ENCODE measurements at regions not wholly inside any gene's neighbourhood (a gene's known extent, or its start where the extent isn't known, plus 50 kb on each side); places are given as distances from the start of the nearest gene placed in this dataset.

DNA sequence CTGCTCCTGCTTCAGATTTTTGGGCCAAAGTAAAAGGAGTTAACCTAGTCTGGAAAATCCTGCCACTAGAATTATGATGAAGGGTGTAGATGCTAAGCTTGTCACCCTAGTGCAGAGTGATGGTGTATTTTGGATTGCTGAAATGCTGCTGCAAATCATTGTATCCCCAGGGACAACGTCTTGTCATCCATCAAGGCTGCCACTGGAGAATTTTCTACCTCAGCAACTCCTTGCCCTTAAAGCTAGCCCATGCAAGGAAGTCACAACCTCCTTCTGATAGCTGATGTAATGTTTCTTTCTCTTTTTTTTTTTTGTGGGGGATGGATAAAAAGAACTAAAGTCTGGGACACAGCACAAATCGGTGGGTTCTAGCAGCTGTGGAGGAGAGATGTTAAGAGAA is 139.4 kb upstream of the FRMD6 start:
- no peak for DNase-seq (ENCODE audit: low spot score)

DNA sequence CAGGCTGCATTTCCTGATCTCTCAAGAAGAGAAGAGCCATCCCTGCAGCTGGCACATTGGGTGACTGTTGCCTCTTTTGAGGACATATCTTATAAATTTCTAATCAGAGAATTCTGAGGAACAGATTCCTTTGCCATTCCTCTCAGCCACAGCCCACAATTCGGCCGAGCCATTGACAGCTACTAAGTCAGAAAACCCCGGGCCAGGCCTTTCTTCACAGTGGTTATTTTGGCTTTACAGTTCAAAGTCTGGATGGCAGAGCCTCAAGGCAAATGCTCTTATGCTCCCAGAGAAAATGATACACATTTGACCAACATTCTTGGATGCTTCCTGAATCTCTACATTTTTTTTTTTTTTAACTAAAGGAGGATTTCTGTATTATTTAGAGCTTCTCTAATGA is 138.4 kb upstream of the FRMD6 start:
- DNase-seq (ENCODE audit: low spot score), result no peak

DNA sequence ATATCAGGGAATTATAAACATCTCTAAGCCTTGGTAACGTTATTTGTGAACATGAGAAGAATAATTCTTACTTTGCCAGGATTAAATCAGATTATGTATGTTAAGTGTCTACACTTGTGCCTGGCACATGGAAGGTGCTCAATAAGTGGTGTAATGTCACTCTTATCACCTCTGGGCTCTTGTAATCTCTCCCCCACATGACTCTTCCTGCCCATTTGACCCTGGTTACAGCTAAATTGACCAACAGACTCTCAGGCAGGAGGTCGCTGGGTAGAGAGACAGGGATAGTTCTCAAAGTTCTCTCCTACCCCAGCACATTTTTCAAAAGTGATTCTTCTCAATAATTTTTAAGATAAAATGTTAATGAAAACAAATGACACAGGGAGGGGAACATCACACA is 137.8 kb upstream of the FRMD6 start:
- no peak for DNase-seq (ENCODE audit: low spot score)

DNA sequence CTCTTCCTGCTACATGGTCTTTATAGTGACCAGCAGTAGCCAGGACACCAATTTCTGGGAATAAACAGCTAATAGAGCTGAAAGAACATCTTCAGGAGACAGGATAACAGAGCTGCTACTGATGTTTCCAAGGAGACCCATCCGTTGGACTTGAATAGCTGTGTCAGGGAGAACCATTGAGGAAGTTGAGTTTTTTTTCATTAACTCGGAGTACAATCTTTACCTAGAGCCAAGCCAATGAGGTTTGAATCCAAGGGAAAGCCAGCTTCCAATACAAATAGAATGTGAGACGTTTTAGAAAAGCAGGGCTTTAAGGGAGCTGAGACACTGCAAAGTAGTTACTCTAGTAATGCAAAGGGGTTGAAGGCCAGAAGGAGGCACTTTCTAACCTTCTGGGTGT is 136.1 kb upstream of the FRMD6 start:
- DNase-seq (ENCODE audit: low spot score), result no peak

DNA sequence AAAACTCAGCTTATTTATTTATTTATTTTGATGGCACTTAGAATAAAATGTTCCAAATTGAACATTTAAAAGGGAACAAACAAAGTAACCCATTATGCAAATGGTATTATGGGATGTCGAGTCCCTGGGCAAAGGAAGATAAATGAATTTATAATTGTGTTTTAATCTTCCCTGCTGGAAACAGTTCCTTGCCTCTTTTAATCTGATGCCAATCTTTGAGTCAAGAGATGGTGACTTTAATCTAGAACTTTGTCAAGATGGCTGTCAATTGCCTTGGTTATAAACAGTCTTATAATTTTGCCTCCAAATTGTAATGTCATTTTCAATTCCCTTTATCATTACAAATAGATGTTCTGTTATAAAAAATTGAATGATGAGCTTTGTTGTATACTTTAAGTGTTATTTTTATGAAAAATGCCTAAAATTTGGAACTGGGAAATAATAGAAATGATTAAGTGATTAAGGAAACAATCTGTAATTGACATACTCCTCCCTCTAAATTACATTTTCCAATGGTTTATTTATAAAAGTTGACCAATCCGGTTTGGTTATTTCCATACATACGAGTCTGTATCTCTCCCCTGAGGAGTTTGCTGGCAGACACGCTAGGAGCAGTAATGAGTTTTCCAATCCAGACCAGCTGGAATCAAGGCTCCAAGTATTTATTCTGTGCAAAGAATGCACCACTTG is 134.9 kb upstream of the FRMD6 start:
- no peak for DNase-seq (ENCODE audit: low spot score)

DNA sequence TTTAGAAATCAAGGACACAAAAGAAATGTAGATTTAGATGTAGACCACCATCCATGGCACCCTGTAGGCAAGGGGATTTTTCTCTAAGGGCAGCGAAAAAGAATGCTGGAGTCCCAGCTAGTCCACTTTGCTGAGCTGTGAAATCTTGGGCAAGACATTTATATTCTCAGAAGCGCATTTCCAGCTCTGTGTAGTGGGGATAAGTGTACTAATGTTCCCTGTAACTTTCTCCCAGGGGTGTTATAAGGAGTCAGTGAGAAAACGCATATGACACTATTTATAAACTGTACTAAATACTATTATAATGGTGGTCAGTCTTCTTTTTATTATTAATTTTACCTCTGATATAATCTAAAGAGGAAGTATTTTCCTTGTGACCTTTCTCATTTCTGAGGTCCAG is 133.4 kb upstream of the FRMD6 start:
- no peak for DNase-seq (ENCODE audit: low spot score)

DNA sequence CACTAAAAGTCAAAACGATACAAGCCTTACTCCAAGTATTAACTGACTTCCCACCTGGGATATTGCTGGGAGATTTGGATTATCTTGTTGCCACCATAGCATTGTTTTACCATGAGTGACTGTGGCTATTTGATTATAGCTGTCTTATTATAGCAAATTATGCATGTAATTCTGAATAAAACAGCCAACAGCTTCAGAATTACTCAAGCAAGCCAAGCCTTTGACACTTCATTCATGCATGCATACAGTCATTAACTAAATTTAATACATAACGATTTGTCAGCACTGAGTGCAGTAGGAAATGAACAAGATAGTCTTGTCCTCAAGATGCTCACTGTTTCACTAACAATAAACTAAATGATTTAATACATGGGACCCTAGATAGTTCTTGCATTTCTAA is 133.0 kb upstream of the FRMD6 start:
- DNase-seq (ENCODE audit: low spot score), result no peak

DNA sequence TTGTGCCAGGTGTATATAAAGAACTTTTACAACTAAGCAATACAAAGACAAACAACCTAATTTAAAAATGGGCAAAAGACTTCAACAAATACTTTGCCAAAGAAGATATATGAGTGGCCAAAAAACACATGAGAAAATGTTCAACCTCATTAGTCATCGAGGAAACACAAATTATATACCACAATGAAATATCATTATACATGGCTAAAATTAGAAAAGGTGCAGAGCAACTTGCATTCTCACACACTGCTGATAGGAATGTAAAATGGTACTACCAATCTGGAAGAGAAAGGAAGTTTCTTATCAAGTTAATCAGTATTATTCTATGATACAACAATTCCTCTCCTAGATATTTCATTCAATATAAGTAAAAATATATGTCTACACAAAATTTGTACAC is 131.6 kb upstream of the FRMD6 start:
- DNase-seq (ENCODE audit: low spot score), result no peak

DNA sequence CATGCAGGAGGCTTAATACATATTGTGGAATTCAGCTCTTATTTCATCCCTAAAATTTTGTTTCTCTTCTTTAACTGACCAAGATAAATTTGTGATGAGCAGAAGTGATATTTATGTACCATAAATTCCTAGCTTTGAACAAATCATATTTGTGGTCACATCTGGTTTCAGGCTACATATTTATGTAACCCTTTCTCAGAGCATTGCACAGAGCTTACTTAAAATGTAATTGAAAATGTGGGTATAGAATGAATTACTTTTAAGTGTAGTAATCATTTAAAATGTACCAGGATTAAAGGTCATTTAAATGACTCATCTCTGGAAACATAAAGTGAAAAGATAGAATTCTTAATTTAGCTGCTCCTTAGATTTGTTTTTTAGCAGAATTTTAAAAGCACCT is 129.9 kb upstream of the FRMD6 start:
- no peak for DNase-seq (ENCODE audit: low spot score)

DNA sequence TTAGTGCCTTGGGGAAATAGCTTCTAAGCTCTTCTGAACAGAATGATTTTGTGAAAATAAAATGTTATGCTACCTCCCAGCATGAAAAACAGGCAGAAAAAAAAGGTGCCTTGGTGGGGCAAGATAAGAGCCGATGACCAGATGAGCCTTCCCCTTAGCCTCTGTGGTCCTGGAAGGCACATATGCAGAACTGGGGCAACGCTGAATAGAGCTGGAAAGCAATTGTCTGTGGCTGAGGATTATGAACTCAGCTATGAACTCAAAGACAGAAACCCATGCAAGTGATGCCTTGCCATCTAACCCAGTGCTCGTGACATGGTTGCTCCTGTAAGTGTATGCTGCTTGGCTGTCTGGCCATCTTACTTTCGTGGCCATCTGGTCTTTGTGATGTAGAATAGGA is 128.5 kb upstream of the FRMD6 start:
- no peak for DNase-seq (ENCODE audit: low spot score)

DNA sequence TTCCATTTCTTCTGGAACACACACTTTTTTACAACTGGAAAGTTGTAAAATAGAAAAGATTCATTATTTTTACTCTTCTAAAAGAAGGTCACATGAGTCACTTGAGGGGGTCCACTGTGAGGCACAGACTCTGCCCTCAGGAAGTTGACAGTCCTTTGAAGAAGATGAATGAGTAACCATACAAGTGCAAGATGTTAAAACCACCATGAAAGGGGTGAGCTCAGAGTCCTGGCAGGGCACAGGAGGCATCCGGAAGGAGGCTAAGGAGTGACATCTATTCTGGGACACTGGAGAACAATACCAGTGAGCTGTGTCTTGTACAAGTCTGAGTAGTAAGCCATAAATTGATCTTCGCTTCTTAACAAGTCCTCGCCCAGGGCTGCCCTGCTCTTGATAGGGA is 126.0 kb upstream of the FRMD6 start:
- DNase-seq (ENCODE audit: low spot score), result no peak

DNA sequence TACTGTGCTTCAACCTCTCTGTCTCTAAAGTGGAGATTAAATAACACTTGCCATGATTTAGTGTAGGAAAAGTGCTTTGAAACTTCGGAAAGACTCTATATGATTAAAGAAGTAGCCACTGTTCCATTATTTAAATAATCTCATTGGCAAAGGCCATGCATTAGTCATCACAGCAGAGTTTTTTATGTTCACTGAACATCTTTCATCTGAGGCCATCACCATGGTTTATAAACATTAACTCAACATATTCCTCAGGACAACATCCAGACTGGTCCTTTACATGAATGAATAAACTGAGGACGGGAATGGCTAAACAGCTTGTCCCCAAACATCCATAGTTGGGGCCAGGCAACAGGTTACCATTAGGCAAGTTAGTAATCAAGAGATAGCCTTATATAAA is 124.6 kb upstream of the FRMD6 start:
- no peak for DNase-seq (ENCODE audit: low spot score)

DNA sequence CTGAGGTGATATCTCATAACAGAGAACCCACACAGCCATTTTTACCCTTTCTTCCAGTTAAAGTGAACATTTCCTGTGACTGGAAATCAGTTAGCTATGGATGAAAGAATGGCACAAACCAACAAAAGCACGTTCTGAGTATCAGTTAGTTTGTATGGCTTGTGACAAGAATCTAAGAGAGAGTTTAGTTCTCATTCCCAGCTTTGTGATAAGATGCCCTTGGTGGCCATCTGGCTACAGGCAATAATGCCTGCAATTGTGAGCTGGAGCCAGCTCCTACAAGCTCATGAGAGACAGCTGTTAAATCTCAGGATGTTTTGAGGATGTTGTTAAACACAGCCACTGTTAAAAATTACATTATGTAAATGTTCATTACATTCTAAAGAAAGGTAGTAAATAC is 122.0 kb upstream of the FRMD6 start:
- no peak for DNase-seq (ENCODE audit: low spot score)

DNA sequence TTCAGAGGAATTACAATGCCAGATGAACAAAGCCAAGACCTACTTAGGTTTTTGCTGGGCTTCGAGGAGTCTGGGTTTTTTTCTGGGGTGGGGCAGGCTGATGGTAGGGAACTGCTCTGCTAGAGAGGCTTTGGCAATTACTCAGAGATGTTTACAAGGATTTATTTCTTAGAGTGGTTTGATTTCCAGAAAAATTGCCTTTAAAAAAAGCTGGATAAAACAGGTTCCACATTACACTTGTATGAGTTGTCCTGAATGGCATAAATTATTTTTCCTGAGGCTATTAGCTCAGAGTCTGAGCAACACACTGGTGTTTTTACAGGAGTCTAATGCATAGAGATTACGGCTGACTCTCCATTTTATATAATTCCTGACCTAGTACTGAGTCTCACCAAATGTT is 118.5 kb upstream of the FRMD6 start:
- no peak for DNase-seq (ENCODE audit: low spot score)

DNA sequence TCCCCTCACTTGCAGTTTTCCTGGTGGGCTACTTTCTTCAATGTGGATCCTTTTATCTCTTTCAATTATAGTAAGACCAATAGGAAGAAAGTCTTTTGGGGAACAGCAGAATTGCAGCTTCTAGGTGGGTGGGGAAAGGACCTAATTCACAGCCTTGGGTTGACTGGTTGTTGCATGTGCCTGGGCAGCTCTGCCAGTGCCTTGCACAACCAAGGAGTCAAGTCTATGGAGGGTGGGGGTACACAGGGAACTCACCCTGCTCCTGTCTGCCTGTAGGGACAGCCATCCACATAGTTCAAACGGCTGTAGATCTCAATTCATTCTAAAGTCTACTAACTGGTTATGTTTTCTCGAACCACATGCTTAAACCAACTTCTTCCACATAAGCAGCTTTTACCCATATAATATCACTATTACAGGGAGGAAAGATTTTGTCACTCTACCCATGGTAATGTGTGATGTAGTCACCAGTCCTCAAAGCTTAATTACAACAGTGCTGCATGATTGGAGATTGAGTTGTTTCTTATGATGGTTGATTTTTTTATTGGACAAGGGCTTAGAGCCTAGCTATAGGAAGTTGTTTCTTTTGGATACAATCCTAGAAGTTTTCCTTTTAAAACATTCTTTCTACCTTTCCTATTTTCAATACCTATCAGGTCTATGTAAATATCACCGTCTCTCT is 117.7 kb upstream of the FRMD6 start:
- no peak for DNase-seq (ENCODE audit: low spot score)

DNA sequence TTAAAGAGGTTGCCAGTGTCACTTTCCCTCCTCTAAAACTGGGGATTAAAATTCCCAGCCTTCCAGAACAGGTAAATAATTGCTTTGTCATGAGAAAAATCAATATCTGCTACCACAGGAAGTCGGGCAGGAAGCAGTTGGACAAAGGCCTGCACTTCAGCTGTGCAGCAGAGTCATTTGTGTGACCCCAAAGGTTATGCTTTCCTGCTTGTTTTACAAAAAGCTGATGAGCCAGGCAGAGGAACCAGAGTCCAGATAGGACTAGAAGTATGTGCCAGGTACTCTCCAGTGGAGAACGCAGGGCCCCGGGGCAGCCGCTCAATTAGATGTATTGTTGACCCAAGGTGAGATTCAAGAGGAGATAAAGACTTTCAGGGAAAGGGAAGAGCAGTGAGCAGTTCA is 117.1 kb upstream of the FRMD6 start:
- DNase-seq (ENCODE audit: low spot score), result no peak

DNA sequence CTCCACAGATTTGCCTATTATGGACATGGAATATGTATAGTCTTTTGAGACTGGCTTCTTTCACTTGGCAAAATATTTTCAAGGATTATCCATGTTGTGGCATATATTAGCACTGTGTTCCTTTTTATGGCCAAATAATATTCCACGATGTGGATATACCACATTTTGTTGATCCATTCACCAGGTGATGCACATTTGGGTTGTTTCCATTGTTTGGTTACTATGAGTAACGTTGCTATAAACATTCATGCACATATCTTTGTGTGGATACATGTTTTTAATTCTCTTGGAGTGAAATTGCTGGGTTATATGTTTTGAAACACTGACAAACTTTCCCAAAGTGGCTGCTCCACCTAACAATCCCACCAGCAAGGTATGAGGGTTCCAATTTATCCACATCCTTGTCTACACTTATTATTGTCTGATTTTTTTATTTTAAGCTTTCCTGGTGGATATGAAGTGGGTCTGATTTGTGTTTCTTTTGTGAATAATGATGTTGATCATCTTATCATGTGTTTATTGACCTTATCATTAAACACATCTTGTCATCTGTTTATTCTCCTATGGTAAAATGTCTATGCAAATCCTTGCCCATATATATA is 116.2 kb upstream of the FRMD6 start:
- no peak for DNase-seq (ENCODE audit: low spot score)

DNA sequence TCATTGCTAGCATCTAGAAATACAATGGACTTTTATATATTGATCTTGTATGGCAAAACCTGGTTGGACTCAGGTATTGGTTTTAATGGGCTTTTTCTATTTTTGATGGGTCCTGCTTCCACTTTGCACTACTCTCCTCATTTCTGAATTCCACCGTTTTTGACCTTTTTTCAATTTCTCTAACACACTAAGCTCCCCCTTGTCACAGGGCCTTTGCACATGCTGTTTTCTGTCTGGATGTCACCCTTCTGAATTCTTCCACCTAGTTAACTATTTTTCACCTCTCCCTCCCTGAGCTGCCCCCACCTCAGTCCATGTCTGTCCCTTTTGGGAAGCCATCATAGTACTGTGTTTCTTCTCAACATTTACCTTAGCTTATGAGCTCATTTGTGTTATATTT is 112.7 kb upstream of the FRMD6 start:
- no peak for DNase-seq (ENCODE audit: low spot score)

DNA sequence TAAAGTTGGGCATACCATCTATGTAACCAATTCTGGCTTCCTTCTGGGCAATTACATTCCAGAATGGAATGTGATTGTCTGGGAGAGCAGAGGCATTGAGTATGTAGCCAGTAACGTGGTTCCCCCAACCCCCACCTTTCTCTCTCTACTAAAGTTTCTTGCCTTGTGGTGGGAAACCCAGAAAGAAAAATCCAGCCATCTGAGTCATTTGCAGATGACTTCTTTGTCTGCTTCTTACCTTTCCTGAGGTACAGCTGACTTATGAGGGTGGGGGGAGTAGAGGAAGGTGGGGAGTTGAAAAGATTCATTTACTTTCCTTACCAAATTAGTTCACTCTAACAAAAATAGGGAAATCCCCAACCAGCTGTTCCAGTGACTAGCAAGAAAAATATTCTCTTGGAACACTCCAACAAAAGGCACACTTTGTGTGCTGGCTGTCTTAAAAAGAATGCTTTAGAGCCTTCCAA is 112.1 kb upstream of the FRMD6 start:
- peak; percentile 66 for DNase-seq (ENCODE audit: low spot score)

DNA sequence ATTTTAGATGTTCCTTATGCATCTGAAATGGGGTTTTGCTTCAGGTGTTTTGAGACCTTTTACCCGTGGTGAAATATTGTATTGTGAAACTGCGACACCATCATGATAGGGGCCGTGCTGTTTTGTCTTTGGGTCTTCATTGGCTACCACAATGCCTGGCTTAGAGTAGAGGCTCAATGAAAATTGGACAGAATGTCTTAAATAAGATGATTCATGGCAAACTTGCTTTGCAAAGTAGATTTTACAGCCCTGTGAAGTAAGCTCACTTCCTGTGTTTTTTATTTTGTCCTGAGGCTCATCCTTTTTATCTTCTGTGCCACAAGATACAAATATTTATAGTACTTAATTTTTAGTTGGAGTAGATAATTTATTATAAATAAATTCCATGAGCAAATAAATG is 111.3 kb upstream of the FRMD6 start:
- no peak for DNase-seq (ENCODE audit: low spot score)

DNA sequence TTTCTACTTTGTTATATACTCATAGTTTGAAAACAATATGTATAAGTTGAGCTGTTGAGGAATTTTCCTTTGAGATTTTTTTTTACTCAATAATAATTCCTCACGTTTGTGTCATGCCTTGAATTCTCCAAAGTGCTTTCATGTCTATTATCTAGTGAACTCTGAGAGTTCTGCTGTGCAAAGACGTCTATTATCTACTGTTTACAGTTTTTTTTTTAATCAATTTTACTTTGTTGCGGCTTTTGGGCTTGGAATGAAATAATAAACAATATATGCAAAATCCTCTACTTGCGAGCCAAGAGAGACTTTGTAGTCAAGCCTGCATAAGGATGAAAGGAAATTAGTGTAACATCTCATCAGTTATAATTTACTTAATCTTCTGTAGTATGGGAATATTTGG is 107.2 kb upstream of the FRMD6 start:
- DNase-seq (ENCODE audit: low spot score), result no peak

DNA sequence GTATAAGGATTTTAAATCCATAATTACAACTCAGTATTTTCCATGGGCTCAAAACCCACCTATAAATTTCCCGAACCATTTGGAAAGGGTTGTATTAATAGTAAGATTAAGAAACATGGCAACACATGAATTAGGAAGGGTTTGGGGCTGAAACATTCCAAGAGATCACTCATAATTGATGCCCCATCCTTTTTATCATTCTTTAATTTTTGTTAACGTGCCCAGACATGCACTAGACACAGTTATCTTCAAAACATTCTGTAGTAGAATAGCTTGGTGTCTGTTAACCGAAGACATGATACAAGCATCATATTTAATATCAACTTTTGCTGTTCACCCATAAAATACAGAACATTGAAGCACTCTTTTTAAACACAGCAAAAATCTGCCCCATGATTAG is 106.8 kb upstream of the FRMD6 start:
- DNase-seq (ENCODE audit: low spot score), result no peak

DNA sequence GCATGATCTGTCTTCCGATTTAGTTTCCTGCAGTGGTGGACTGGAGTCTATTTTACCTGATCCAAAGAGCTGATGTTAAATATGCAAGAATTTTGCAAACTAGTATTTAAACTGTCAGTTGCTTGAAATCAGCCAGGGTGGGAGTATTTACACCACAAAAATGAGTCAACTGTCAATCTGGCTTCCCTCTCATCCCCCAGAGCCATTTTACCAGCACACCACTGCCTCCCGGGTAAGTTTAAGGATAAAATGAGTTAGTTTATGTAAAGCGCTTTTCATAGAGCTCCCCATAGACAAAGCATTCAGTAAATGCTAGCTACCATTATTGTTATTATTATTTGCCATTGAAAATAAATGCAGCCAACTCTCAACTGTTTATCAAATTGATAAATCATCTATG is 106.3 kb upstream of the FRMD6 start:
- no peak for DNase-seq (ENCODE audit: low spot score)

DNA sequence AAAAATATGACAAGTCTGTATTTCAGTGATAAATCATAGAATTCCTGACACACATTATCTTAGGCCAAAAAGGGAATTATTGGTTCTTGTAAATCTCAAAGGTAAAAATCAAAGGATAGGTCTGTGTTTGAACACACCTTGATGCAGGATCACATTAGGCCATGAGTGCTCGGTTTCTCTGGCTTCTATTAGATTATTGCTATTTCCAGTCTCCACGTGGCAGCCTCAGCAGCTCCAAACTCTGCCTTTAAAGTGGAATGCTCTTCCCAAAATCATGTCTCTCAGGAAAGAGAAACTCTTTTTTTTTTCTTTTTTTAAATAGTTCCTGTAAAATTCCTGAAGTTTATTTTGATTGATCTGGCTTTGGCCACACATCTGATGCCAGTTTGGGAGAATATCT is 105.6 kb upstream of the FRMD6 start:
- no peak for DNase-seq (ENCODE audit: low spot score)

Measured in AG08396 (cell line).